Stimulated activated naive CD4-positive, alpha-beta T cell (primary cell): ENCODE measurements at regions not wholly inside any gene's neighbourhood (a gene's known extent, or its start where the extent isn't known, plus 50 kb on each side); places are given as distances from the start of the nearest gene placed in this dataset.
"Not testable (repeated sequence)": the region's sequence is repeated elsewhere in the genome, so short reads cannot be mapped to it uniquely, and the experiment has no call there.

ENCODE experiments used
- DNase-seq, 6 experiments: peaks; one replicate each; lab custom pipeline; 2025; lab: John Stamatoyannopoulos, UW

DNA sequence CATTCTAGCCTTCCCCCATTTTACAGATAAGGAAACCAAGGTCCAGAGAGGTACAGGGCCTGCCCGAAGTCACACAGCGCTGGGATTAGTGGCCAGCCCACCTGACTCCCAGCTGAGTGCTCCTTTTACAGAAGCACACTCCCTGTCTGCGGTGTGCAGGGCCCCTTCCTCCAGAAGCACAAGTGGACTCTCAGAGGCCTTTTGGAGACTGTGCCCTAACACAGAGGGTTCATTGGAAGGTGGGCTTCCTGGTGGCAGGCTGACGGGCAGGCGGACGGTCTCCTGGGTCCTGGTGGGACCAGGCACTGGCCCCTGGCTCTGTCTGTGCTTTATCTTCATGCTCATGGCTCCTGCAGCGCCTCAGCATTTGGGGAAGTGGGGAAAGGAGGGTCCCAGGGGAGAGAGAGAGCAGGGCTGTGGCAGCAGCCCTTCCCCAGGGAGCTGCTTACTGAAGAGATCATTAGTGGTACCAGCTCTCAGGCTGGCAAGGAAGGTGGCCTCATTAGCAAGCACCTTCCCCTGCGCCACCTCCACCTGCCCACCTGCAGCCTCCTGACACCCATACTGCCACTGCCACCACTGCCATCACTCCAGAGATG lies 83.1 kb upstream of the GOLGA6L4 start:
- not testable (repeated sequence) for DNase-seq

DNA sequence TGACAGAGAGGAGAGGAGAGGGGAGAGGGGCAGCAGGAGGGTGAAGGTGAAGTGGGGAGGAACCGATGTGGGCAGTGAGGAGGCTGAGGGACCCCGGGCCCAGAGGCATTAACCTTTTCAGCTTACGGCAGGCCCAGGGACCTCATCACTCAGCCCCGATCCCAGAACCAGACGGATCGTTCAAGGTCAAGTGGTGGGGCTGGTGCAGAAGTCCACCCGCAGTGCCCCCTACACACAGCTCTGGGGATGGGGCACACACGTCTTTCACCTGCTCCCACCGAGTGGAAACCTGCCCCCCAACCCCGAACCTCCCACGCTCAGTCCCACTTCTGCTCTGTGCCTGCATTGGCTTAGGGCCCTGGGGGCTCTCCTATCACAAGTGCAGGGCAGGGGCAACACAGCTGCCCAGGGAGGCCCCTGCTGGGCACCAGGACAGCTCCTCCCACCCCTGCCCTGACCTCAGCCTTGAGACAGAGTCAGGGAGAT lies 81.9 kb upstream of the GOLGA6L4 start:
- not testable (repeated sequence) for DNase-seq

DNA sequence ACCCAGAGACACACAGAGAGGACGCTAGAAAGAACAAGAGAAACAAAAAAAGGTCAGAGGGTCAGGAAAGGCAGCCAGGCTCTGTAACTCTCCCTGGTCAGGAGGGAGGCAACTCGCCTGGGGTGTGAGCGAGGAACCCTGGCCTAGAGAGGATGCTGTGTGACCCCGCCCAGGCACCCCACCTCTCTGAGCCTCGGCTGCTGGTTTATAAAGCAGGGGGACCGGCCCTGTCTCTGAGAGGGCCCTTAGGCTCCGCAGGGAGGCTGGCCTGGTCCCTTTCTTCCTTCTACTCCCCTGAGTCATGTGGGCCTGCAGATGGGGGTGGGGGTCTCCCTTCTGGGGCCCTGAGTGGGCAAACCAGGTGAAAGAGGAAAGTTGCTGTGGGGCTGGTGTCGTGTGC lies 81.3 kb upstream of the GOLGA6L4 start:
- DNase-seq, result not testable (repeated sequence)

DNA sequence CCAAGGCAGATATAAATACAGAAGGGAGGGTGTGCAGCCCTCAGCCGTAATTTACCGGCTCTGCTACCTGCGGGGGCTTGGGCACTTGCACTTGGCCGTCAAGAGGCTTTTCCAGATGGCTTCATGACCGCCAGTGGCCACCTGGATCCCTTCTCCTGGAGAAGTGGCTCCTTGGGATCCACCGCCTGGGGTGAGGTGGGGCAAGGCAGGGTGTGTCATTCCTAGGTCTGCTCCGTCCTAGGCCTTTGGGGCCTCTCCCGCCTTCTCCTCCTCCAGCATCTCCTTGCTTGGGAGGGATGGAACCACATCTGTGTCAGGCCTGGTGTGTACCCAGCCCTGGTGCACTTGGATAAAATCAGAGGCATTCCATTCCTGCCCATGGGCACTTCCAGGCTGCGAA lies 80.8 kb upstream of the GOLGA6L4 start:
- not testable (repeated sequence) for DNase-seq

DNA sequence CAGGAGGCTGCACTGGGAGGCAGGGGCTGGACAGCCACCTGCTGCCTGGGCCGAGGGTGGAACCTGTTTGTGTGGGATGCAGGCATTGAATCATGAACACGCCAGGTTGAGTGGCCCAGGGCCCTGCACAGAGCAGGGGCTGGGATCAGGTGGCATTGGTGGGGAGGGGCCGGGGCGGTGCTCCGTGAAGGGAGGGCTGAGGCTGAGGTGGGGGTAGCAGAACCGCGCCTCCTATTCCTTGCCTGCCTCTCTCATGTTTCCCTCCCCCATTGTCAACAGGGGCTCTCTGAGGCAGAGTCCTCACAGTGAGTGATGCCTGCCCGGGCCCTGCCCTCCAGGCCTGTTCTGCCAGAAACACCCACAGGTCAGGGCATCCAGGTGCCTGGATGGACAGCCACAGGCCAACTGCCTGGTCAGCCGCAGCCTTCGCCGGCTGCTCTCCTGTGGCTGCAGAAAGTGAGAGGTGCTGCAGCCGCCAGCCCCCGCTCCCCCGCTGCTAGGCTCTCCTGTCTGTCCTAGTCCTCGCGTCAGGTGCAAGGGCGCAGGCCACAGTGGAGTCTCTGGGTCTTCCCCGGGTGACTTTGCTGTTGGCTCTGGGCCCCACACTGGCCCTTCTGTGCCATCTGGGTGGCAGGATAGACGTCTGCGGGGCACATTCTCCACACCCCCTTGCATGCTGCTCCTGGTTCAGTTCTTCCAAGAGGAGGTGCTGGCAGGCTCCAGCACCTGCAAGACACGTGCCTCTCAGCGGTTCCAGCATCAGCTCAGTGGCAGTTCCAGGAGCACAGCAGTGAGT lies 79.6 kb upstream of the GOLGA6L4 start:
- not testable (repeated sequence) for DNase-seq

DNA sequence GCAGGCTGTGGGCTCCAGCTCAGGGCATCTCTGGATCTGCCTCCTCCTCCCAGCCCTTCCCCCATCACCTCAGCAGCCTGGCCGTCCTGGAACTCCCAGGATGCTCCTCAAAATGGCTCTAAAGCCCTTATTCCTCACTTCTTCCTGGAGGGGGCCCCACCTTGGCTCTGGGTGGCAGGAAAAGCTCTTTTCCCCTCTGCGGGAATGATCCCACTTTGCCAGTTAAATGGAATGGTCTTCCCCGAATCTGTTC lies 79.1 kb upstream of the GOLGA6L4 start:
- DNase-seq, result not testable (repeated sequence)

DNA sequence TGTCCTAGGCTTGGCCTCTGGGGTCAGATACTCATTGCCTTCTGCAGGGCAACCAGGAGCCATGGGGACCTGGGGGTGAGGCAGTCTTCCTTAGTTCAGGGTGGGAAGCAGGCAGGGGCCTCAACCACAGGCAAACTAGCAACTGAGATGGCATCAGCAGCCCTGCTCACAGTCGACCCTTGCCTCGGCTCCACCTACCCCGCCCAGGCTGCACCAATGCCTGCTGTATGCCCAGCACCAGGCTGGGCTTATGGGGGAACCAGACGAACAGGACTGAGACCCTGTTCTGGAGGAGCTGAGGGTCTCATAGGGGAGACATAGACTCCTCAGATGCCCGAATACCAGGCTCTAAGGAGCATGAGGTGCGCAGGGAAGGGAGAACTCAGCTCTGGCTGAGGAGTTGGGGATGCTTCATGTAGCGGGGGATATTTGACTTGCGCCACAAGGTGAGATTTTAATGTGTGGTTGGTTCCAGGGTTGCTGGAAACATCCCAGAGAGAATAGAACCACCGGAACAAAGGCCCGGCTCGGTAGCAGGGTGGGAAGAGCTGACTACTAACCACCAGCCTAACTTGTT lies 78.4 kb upstream of the GOLGA6L4 start:
- DNase-seq, result not testable (repeated sequence)

DNA sequence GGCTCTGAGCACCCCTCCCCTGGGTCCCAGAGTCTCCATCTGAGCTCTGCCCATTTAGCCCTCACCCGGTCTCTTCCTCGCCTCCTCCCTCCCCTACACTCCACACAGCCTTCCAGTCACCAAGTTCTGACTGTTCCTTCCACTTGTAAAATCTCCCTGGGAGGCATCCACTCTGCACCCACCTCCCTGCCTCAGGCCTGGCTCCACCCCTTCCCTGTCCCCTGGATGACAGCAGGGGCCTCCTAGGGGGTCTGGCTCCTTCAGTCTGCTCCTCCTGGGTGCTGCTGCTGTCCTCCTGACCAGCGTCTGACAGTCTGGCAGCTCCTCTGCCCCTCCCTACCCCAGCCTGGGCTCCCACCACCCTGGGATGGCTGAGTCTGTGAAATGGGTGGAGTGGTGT lies 77.7 kb upstream of the GOLGA6L4 start:
- not testable (repeated sequence) for DNase-seq

DNA sequence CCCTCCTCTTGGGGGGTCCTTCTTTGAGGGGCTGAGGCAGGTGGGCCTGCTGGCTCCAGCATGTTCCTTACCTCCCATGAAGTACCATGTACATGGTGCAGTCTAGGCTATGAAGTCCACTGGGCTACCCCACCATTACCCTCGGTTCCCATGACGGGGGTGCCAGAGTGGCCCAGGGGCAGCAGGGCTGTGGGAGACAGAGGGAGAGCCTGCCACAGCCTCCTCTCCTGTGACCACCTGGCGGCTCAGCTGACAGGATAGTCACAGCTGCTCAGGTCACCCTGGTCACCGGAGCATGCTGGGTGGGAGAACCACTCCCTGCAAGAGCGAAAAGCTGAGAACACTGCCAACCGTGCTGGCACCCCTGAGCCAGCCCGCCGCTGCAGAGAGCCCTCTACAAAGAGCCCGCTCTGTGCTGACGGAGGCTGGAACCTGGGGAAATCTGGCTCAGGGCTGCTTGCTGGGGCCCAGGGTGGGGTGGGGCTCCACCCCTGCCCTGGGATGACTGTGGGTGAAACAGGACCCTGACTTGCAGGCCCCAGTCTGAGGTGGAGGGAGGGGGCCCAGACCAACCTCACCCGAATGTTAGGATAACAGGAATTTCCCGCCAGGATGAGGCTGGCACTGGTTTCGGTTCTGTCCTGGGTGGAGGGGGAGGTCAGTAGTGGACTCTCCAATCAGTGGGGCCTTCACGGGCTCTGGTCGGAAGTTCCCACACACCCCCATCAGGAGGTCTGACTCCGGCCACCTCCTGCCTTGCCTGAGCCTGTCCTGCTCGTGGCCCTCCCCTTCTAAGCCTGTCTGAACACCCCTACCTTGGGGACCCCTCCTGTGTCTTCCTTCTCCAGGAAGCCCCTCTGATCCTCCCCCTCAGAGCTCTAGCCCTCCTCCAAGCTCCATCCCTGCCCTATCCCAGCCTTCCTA lies 76.0 kb upstream of the GOLGA6L4 start:
- DNase-seq, result not testable (repeated sequence)

DNA sequence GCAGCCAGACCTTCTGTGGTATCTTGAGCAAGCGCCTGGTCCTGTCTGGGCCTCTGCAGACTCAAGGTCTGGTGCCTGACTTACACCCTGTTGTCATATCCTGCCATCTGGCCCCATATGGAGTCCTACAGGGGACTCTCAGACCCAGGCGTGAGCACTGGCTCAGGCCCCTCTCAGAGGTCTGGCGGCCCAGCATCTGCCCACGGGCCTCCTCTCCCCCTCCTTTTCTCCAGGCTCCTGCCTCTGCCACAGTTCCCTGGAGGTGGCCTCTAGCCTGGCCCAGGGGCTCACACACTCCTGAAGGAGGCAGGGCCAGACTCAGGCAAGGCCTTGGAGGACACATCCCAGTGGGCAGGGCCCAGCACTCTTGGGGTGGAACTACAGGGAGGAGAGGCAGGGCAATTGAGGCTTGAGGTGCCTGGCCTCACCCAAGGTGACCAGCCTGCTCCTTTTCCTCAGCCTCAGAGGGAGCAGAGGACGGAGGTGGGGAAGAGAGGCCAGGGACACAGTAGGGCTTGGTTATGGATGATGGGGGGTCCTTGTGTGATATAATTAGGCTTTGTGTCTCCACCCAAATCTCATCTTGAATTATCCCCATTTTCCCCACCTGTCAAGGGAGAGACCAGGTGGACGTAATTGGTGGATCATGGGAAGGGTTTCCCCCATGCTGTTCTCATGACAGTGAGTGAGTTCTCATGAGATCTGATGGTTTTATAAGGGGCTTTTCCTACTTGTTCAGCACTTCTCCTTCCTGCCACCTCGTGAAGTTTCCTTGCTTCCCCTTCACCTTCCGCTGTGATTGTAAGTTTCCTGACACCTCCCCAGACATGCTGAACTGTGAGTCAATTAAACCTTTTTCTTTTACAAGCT lies 70.9 kb upstream of the GOLGA6L4 start:
- not testable (repeated sequence) for DNase-seq

DNA sequence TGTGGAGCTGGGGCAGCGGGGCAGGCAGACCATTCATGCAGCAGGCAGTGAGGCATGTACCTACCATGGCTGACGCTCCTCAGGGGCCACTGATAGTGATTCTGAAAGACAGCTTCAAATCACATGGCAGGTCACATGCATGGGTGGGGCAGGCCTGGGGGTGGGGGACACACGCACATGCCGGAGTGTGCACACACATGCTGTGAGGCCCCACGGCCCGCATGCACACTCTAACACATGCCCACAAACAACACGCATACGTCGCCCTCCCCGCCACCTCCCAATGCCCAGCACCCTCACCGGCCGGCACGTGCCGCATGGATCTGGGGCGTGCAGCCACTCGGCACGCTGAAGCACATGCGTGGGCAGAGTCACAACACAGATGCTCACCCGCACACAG lies 65.5 kb upstream of the GOLGA6L4 start:
- not testable (repeated sequence) for DNase-seq

DNA sequence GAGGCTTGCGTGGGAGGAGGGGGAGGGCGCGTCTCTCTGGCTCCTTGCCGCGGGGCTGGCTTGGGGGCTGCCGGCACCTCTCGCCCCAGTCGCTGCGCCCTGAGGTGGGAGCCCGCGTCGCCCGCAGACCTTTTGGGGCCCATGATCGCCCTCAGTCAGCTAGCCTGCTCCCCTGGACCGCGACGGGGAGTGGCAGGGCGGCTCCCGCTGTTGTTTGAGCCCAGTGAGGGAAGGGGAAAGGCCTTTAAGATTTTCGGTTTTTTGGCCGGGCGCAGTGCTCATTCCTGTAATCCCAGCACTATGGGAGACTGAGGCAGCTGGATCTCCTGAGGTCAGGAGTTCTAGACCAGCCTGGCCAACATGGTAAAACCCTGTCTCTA lies 62.4 kb upstream of the GOLGA6L4 start:
- not testable (repeated sequence) for DNase-seq
